GM19372 (cell line): ENCODE measurements at regions not wholly inside any gene's neighbourhood (a gene's known extent, or its start where the extent isn't known, plus 50 kb on each side); places are given as distances from the start of the nearest gene placed in this dataset.
"Not testable (repeated sequence)": the region's sequence is repeated elsewhere in the genome, so short reads cannot be mapped to it uniquely, and the experiment has no call there.

Source experiments
- ATAC-seq: cut with Tn5 transposase; IDR thresholded peaks from one replicate; pipeline ENCODE4 v1.9.1; 2021; ENCODE audit warnings: mild to moderate bottlenecking, low read depth, moderate library complexity; ENCODE audit not compliant: unreplicated experiment

DNA sequence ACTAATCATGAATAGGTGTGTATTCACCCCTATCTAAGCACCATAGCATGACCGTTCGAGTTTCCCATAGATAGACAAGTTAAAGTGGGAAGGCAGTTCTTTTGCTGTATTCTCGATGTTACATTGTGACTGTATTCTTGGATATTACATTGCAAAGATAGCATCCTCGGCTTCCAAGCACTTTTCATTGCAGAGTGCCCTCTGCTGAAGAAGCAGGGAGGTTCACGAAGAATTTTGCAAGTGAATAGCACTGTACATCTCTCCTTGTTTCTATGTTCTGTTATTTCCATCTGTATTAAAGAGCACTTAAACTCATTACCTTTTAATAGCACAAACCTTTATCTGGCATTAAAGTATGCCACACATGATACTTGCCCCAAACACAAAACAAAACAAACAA is 426.7 kb upstream of the ARX start:
- no peak for ATAC-seq

DNA sequence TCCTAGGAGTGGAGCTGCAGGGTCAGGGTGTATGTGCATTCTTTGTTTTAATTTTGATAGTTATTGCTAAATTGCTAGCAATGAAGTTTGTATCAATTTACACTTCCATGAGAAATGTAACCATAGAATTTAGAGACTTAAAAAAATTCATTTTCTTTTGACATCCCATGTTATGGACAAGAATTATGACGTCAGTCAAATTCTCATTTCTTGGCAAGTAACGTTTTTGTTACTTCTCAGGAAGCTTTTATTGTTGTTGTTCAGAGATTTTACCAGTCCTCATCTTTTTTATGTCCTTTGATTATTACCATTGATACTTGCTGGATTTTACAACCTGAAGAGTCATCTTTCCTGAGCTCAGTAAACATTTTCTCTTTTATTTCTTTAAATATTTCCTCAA is 417.5 kb upstream of the ARX start:
- ATAC-seq, result no peak

DNA sequence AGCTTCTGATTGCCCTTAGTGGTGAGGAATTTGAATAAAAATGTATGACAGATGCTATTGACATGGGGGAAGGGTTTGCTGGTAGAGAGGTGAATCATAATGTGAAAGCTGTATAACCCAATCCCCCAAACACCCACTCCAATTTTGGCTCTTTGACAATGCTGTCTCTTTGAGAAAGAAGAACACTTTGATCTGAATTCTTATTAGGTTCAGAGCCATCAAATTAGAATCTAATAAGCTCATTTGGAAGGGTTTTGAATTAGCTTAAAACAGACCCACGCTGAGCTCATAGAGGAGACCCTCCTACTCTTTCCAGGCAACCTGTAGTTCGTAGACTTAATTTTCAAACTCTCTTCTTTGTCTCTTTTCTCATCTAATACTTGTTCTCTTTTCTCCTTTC is 416.6 kb upstream of the ARX start:
- ATAC-seq, result no peak

DNA sequence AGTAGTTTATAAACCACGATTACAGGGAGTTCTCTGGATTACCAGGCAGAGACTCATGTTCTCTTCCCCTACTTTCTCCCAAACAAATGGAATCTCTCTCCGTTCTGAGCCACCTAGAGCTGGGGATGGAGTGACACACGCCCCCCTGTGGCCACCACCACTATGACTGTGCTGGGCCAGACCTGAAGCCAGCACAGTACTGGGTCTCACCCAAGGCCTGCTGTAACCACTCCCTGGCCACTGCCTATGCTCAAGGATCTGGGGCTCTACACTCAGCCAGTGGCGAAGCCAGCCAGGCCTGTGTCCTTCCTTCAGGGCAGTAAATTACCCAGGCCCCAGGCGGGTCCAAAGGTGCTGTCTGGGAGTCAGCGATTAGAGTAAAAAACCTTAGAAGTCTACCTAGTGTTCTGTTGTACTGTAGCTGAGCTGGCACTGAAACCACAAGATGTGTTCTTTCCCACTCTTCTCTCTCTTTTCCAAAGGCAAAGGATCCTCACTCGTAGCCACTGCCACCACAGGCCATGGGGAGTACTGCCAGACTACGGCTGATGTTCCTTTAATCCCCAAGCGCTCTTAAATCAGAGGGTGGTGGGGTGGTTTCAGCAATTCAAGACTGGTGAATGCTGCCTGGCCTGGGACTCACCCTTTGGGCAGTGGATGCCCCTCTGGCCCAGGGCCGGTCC is 412.2 kb upstream of the ARX start:
- no peak for ATAC-seq

DNA sequence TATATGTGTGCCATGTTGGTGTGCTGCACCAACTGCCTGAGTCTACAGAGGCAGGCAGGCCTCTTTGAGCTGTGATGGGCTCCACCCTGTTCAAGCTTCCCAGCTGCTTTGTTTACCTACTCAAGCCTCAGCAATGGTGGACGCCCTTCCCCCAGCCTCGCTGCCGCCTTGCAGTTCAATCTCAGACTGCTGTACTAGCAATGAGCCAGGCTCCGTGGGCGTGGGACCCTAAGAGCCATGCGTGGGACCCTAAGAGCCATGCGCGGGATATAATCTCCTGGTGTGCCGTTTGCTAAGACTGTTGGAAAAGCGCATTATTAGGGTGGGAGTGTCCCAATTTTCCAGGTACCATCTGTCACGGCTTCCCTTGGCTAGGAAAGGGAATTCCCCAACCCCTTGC is 388.4 kb upstream of the ARX start:
- ATAC-seq, result not testable (repeated sequence)

- ATAC-seq, result no peak
Observed at GRCh38 chrX:25389266-25389665, 373.5 kb upstream of the ARX start.

GRCh38 chrX:25383196-25383595 is 367.4 kb upstream of the ARX start:
- ATAC-seq, result no peak

- no peak for ATAC-seq
Observed at GRCh38 chrX:25356456-25356855, 340.7 kb upstream of the ARX start.

GRCh38 chrX:25344161-25344936 is 328.6 kb upstream of the ARX start:
- ATAC-seq, result no peak

GRCh38 chrX:25343060-25343459 is 327.3 kb upstream of the ARX start:
- no peak for ATAC-seq

GRCh38 chrX:25337841-25338240 is 322.1 kb upstream of the ARX start:
- no peak for ATAC-seq

DNA sequence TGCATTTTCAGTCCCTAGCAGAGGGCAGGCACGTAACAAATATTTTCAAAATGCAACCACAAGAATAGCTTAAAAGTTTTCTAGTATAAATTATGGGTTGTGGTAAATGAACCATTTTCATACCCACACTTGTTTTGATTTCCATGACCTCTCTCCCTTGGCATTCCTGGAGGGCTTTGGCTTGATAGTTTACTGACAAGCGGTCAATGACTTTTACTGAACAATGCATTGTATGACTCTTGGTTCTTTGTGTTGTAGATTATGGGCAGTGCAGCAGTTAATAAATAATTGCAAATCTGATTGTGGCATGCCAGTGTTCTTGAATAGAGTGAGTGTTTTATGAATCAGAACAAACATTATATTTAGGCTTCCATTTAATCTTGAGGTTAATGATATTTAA is 285.2 kb upstream of the ARX start:
- ATAC-seq, result no peak

DNA sequence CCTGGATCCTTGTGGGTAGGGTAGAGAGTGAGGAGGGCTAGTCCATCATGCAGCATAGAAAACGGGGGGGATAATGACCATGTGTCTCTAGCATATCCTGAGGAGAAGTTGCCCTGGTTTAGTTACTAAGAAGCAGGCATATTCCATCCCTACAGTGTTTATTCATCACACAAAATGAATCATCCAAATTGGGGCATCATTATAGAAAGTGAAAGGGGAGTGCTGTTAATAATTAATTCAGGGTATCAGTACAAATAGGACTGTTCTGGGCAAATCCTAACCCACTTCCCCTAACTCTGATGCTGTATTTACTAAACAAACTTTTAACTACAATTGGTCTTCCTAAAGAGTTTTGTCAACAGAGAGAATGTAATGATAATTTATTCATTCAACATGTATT is 281.1 kb upstream of the ARX start:
- ATAC-seq, result no peak

GRCh38 chrX:25295466-25295865 is 279.7 kb upstream of the ARX start:
- ATAC-seq, result no peak

GRCh38 chrX:25290132-25290531 is 274.4 kb upstream of the ARX start:
- ATAC-seq, result no peak

DNA sequence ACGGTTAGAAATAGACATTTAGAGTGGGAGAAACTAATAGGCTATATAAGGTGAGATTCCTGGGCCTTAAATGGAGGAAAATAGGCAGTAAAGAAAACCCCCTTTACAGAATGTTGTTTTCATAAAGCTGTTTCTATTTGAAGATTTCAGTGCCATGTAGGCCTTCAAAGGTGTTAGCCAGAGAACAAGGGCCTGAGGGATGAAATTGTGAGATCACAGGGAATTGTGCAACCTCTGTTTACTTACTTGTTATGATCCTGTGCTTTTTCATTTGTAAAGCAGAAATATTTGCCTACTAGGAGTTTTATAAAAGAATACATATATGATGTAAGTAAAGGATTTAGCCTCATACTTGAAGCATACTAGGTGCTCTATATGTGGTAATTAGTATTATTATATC is 272.9 kb upstream of the ARX start:
- ATAC-seq, result no peak

- ATAC-seq, result no peak
Observed at GRCh38 chrX:25287521-25287920, 271.8 kb upstream of the ARX start.

- no peak for ATAC-seq
Observed at GRCh38 chrX:25285598-25285997, 269.8 kb upstream of the ARX start.

DNA sequence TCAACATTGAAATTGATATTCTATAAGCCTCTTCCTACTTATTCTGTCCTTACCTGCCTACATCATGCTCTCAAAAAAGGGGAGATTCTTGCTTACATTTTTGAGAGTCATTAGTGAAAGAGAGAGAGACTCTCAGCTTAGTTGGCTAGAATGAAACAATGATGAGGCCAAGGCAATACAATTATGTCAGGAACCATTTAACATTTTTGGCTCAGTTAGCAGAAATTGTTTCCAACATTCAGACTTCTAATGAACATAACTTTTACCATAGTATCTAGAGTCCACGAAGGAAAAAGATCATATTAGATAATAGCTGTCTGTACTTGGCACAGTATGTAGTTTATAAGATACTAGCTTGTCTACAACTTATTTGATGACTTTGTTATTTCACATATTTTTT is 263.7 kb upstream of the ARX start:
- ATAC-seq, result no peak

DNA sequence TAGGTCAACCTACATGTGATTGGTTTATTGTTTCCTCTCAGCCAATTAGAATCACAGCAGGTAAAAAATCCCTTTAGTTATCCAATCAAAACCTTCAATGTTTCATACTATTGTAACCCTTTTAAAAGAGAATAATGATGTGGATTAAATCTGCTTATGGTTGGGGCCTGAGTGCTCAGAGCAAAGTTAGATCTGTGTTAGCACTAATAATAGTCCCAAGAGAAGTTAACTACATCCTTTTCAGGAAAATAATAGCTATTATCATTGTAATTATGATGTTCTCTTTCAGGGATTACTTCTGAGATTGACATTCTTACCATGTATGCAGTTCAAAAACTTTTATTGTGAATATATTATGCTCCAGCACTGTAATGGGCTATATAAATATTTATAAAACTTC is 262.6 kb upstream of the ARX start:
- ATAC-seq, result no peak

DNA sequence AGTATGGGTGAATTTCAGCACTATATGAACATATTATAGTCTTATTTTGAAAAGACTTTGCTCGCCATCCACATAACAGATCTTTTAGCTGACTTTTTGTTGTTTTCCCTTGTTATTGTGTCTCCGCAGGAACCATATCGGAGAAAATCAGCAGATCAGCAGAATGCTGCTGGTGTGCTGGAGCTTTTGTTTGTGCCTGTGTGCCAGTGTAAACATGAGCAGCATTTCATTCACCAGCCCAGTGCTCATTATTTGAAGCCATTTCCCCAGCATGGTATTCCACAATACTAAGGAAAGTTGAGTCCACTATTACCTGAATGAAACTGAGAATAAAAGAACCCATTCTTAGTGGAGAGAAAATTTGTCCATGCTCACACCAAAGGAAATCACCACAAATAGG is 261.8 kb upstream of the ARX start:
- ATAC-seq, result no peak

- no peak for ATAC-seq
Observed at GRCh38 chrX:25275159-25275558, 259.4 kb upstream of the ARX start.
